HCT116 (cell line): ENCODE measurements at regions not wholly inside any gene's neighbourhood (a gene's known extent, or its start where the extent isn't known, plus 50 kb on each side); places are given as distances from the start of the nearest gene placed in this dataset.

ENCODE experiments used
- ATAC-seq: fragments of 200-7000 bp; cut with Tn5 transposase; 2 replicates; pipeline ENCODE4 v1.9.1; 2020; ENCODE audit warnings: mild to moderate bottlenecking, moderate library complexity
- BruUV-seq: library from RNA; stranded (reverse); fragments of 400-500 nt; replicated peaks from 2 replicates; lab custom pipeline; 2021; lab: Mats Ljungman, UMichigan
- CTCF ChIA-PET: fragments of 300-600 bp; sonication (Branson Sonifier 250); formaldehyde crosslinking; loops from one replicate; lab custom pipeline; 2021; ENCODE audit warnings: antibody characterized with exemption; lab: Charles Lee
- POLR2A ChIA-PET: fragments of 300-600, 350-600 bp; sonication (Branson Sonifier 250); formaldehyde crosslinking; loops from one replicate; lab custom pipeline; 2021; ENCODE audit warnings: antibody characterized with exemption; lab: Charles Lee
- RAD21 ChIA-PET, 2 experiments: fragments of 300-600 bp; sonication (Branson Sonifier 250); formaldehyde crosslinking; loops; one replicate each; lab custom pipeline; 2023; ENCODE audit warnings: low total read pairs in 2 of 2; ENCODE audit not compliant: uncharacterized antibody in 2 of 2, unreplicated experiment in 2 of 2, low non-redundant PET in 1 of 2; lab: Charles Lee
- DNase-seq: peaks from one replicate; pipeline ENCODE4 v3.0.0-alpha.2; 2010; ENCODE audit warnings: low read depth, low spot score
- H2AFZ ChIP-seq: fragments of 200-600 bp; shearing (Covaris generic), sonication (generic); 2 replicates; pipeline ENCODE4 v1.6.1; 2017; ENCODE audit warnings: low read depth, mixed run types, mixed read lengths, antibody characterized with exemption, low read length; ENCODE audit not compliant: poor library complexity, severe bottlenecking
- H3K27ac ChIP-seq: 2 replicates; pipeline ENCODE4 v1.5.1; 2012; ENCODE audit warnings: low read depth, low read length
- H3K27me3 ChIP-seq: fragments of 200-600 bp; sonication (generic); 2 replicates; pipeline ENCODE4 v1.6.1; 2016; ENCODE audit warnings: mixed run types, low read length, mixed read lengths; ENCODE audit not compliant: insufficient read depth
- H3K36me3 ChIP-seq, 2 experiments: fragments of 200-500 bp in 1 of 2; fragments of 200-600 bp in 1 of 2; sonication (Bioruptor generic) in 1 of 2; sonication (generic) in 1 of 2; 2 replicates each; pipeline versions ENCODE4 v1.5.1 to v1.6.1; 2014 to 2016; ENCODE audit warnings: low read length in 2 of 2, inconsistent platforms in 1 of 2, mixed read lengths in 1 of 2, mixed run types in 1 of 2; ENCODE audit not compliant: insufficient read depth in 2 of 2, control insufficient read depth in 1 of 2
- H3K4me1 ChIP-seq, 2 experiments: fragments of 200-600 bp in 1 of 2; sonication (generic) in 1 of 2; 2 replicates each; pipeline versions ENCODE4 v1.5.1 to v1.6.1; 2012 to 2017; ENCODE audit warnings: low read length in 2 of 2, inconsistent platforms in 1 of 2, mild to moderate bottlenecking in 1 of 2, mixed read lengths in 1 of 2, mixed run types in 1 of 2, moderate library complexity in 1 of 2; ENCODE audit not compliant: insufficient read depth in 2 of 2, control insufficient read depth in 1 of 2
- H3K4me2 ChIP-seq: fragments of 200-600 bp; sonication (generic); 2 replicates; pipeline ENCODE4 v1.6.1; 2017; ENCODE audit warnings: mixed run types, low read length, mixed read lengths
- H3K4me3 ChIP-seq, 2 experiments: fragments of 200-600 bp in 1 of 2; sonication (generic) in 1 of 2; replicated peaks in 1 of 2; 2 replicates each; pipeline ENCODE4 v1.5.1; 2011 to 2016; ENCODE audit warnings: low read length in 2 of 2, control low read depth in 1 of 2, low read depth in 1 of 2, mild to moderate bottlenecking in 1 of 2, mixed read lengths in 1 of 2, mixed run types in 1 of 2
- H3K79me2 ChIP-seq: fragments of 200-600 bp; sonication (generic); 2 replicates; pipeline ENCODE4 v1.6.1; 2017; ENCODE audit warnings: mild to moderate bottlenecking, mixed run types, low read length, moderate library complexity, mixed read lengths; ENCODE audit not compliant: insufficient read depth
- H3K9ac ChIP-seq: fragments of 200-600 bp; sonication (generic); 2 replicates; pipeline ENCODE4 v1.6.1; 2016; ENCODE audit warnings: low read length, mixed read lengths
- H3K9me2 ChIP-seq: fragments of 200-600 bp; sonication (generic), shearing (Covaris generic); 2 replicates; pipeline ENCODE4 v1.6.1; 2017; ENCODE audit warnings: mixed run types, mild to moderate bottlenecking, moderate library complexity; ENCODE audit not compliant: insufficient read depth
- H3K9me3 ChIP-seq, 2 experiments: fragments of 200-500 bp in 1 of 2; fragments of 200-600 bp in 1 of 2; sonication (Bioruptor generic) in 1 of 2; sonication (generic) in 1 of 2; 2 replicates each; pipeline ENCODE4 v1.6.1; 2014 to 2017; ENCODE audit warnings: low read length in 2 of 2, mixed read lengths in 2 of 2, inconsistent platforms in 1 of 2, low read depth in 1 of 2, mild to moderate bottlenecking in 1 of 2, mixed run types in 1 of 2, moderate library complexity in 1 of 2; ENCODE audit not compliant: control insufficient read depth in 1 of 2, insufficient read depth in 1 of 2
- H4K20me1 ChIP-seq: fragments of 200-600 bp; sonication (generic), shearing (Covaris generic); 2 replicates; pipeline ENCODE4 v1.6.1; 2017; ENCODE audit warnings: mixed run types, mild to moderate bottlenecking, moderate library complexity; ENCODE audit not compliant: insufficient read depth
- EZH2 ChIP-seq: fragments of 200-600 bp; sonication (generic); IDR thresholded peaks from 2 replicates; pipeline ENCODE4 v1.6.1; 2017; ENCODE audit warnings: antibody characterized with exemption, mixed run types
- POLR2AphosphoS5 ChIP-seq: IDR thresholded peaks from 2 replicates; pipeline ENCODE4 v1.6.1; 2011; ENCODE audit warnings: mild to moderate bottlenecking, low read depth, low read length, moderate library complexity
- RAD21 ChIP-seq: IDR thresholded peaks from 2 replicates; pipeline ENCODE4 v1.6.1; 2012; ENCODE audit warnings: low read depth, mild to moderate bottlenecking
- SRF ChIP-seq: IDR thresholded peaks from 2 replicates; pipeline ENCODE4 v1.6.1; 2012; ENCODE audit warnings: low read depth
- YY1 ChIP-seq: IDR thresholded peaks from 2 replicates; pipeline ENCODE4 v1.6.1; 2011; ENCODE audit warnings: low read length, low read depth, moderate library complexity, mild to moderate bottlenecking; ENCODE audit not compliant: insufficient replicate concordance; ENCODE audit errors: extremely low read depth
- ZNF274 ChIP-seq: fragments of 200-500 bp; sonication (Bioruptor generic); IDR thresholded peaks from 2 replicates; pipeline ENCODE4 v1.6.1; 2014; ENCODE audit warnings: mild to moderate bottlenecking, low read depth, low read length, inconsistent platforms
- intact Hi-C: fragments of 100-400 bp; cut with micrococcal nuclease; formaldehyde crosslinking; loops from 2 replicates; pipeline ENCODE4 v1.10.0; 2022

GRCh38 chr20:24859539-24859938 is 89.5 kb upstream of the CST7 start:
- ATAC-seq = no peak
- ChIA-PET CTCF (no interaction called here), RAD21 (no interaction called here), POLR2A (no interaction called here)
- Histone ChIP-seq H3K27ac (no peak overlapping the region), H3K36me3 (no peaks in the 10 kb centered on the region), H3K4me1 (no peaks in the 10 kb centered on the region), H3K27me3 (no peaks in the 10 kb centered on the region), H4K20me1 (no peaks in the 10 kb centered on the region), H3K4me3 (no peak overlapping the region), H2AFZ (no peak overlapping the region), H3K4me2 (no peak overlapping the region), H3K9me2 (no peaks in the 10 kb centered on the region), H3K9ac (no peak overlapping the region)
- BruUV-seq = no TSS peak
- intact Hi-C loops = no loop called here
- no peak for DNase-seq
- TF ChIP-seq EZH2 (no peak), ZNF274 (no peak), SRF (no peak)
- TF ChIP-seq, all 23 proteins: peak for 0
- H3K9me3 ChIP-seq = no peaks in the 10 kb centered on the region; a peak in 1 of 4 replicates
- H3K79me2 ChIP-seq = no peaks in the 10 kb centered on the region

- Histone ChIP-seq H2AFZ (no peak overlapping the region), H3K27ac (no peak overlapping the region), H3K9ac (no peak overlapping the region), H4K20me1 (no peaks in the 10 kb centered on the region), H3K9me3 (no peaks in the 10 kb centered on the region; a peak in 1 of 4 replicates), H3K36me3 (no peaks in the 10 kb centered on the region), H3K79me2 (no peaks in the 10 kb centered on the region), H3K4me1 (no peaks in the 10 kb centered on the region), H3K9me2 (no peaks in the 10 kb centered on the region), H3K27me3 (no peaks in the 10 kb centered on the region), H3K4me2 (no peak overlapping the region), H3K4me3 (no peak overlapping the region)
- ChIA-PET CTCF (no interaction called here), POLR2A (no interaction called here), RAD21 (no interaction called here)
- intact Hi-C loops = no loop called here
- no TSS peak for BruUV-seq
- no peak for ATAC-seq
- DNase-seq = no peak
- TF ChIP-seq RAD21 (no peak), YY1 (no peak), POLR2AphosphoS5 (no peak)
Observed at GRCh38 chr20:24862186-24862585, 86.9 kb upstream of the CST7 start.
